AG10803 (cell line): ENCODE measurements at regions not wholly inside any gene's neighbourhood (a gene's known extent, or its start where the extent isn't known, plus 50 kb on each side); places are given as distances from the start of the nearest gene placed in this dataset.
"Not testable (repeated sequence)": the region's sequence is repeated elsewhere in the genome, so short reads cannot be mapped to it uniquely, and the experiment has no call there.

Experiments
- DNase-seq: peaks from one replicate; pipeline ENCODE4 v3.0.0; 2010; ENCODE audit warnings: low read depth
- H3K4me3 ChIP-seq: 2 replicates; pipeline ENCODE4 v1.5.1; 2011; ENCODE audit warnings: mild to moderate bottlenecking, low read length, control low read depth
- TF ChIP-seq, protein P1 (sequence below): conservative IDR thresholded peaks from 2 replicates; pipeline ENCODE4 v1.5.1; 2011; ENCODE audit warnings: mild to moderate bottlenecking, low read length, control low read depth, inconsistent platforms

DNA sequence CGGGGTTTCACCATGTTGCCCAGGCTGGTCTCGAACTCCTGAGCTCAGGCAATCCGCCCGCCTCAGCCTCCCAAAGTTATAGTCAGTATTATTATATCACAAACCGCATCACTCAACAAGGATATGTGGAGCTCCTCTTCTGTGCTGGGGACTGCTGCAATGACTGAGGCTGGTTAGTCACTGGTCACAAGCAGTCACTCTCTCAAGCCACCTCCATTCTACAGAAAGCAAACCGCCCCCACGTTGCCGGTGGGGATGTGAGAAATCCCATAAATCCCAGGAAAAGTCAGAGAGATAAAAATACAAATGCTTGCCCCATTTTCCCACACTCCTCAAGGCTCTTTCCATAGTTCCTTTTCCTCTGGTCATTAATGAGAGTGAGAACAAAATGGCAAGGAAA is 155.7 kb downstream of the ADSS2 start:
- DNase-seq: no peak
- TF ChIP-seq, protein P1, sequence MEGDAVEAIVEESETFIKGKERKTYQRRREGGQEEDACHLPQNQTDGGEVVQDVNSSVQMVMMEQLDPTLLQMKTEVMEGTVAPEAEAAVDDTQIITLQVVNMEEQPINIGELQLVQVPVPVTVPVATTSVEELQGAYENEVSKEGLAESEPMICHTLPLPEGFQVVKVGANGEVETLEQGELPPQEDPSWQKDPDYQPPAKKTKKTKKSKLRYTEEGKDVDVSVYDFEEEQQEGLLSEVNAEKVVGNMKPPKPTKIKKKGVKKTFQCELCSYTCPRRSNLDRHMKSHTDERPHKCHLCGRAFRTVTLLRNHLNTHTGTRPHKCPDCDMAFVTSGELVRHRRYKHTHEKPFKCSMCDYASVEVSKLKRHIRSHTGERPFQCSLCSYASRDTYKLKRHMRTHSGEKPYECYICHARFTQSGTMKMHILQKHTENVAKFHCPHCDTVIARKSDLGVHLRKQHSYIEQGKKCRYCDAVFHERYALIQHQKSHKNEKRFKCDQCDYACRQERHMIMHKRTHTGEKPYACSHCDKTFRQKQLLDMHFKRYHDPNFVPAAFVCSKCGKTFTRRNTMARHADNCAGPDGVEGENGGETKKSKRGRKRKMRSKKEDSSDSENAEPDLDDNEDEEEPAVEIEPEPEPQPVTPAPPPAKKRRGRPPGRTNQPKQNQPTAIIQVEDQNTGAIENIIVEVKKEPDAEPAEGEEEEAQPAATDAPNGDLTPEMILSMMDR: no peak
- no peak overlapping the region for H3K4me3 ChIP-seq

DNA sequence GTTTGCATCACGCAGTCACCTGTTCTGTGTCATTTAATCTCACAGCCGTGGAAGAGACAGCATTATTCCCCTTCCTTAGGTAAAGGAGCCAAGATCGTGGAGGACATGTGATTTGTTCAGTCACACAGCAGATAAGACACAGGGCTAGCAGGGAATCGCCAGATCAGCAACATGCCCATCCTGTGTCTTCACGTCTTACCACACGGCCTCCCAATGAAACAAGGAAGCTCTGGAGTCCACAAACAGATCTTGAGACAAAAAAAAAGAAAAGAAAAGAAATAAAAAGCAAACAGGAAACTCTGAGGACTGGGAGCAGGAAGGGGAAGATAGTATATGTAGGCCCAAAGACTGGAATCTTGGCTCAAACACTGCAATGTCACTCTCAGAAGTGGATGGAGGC is 155.3 kb downstream of the ADSS2 start:
- no peak for DNase-seq
- TF ChIP-seq, protein P1: no peak
- no peak overlapping the region for H3K4me3 ChIP-seq

DNA sequence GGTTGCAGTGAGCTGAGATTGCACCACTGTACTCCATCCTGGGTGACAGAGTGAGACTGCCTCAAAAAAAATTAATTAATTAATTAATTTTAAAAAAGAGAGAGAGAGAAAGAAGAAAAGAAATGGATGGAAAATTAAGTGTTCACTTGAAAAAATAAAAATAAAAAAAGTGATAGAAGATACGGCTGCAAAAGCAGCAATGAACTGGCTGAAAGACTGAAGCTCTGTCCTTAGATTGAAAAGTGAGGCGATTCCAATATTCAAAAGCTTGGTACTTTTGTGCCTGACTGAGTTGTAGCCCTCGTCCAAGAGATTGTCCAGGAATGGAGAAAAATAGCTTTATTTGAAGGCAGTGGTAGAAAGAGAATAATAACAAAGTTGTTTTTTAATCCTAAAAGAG is 154.6 kb downstream of the ADSS2 start:
- no peak for DNase-seq
- TF ChIP-seq, protein P1: no peak
- no peak overlapping the region for H3K4me3 ChIP-seq

GRCh38 chr1:244297616-244298015 is 154.1 kb downstream of the ADSS2 start:
- no peak for DNase-seq
- TF ChIP-seq, protein P1: no peak
- H3K4me3 ChIP-seq: no peak overlapping the region

- not testable (repeated sequence) for H3K4me3 ChIP-seq, DNase-seq
These were observed 151.7 kb downstream of the ADSS2 start for GRCh38 chr1:244300029-244300375.

GRCh38 chr1:244301595-244302130 is 150.0 kb downstream of the ADSS2 start:
- no peak for DNase-seq
- H3K4me3 ChIP-seq: no peak overlapping the region
- TF ChIP-seq, protein P1: no peak

DNA sequence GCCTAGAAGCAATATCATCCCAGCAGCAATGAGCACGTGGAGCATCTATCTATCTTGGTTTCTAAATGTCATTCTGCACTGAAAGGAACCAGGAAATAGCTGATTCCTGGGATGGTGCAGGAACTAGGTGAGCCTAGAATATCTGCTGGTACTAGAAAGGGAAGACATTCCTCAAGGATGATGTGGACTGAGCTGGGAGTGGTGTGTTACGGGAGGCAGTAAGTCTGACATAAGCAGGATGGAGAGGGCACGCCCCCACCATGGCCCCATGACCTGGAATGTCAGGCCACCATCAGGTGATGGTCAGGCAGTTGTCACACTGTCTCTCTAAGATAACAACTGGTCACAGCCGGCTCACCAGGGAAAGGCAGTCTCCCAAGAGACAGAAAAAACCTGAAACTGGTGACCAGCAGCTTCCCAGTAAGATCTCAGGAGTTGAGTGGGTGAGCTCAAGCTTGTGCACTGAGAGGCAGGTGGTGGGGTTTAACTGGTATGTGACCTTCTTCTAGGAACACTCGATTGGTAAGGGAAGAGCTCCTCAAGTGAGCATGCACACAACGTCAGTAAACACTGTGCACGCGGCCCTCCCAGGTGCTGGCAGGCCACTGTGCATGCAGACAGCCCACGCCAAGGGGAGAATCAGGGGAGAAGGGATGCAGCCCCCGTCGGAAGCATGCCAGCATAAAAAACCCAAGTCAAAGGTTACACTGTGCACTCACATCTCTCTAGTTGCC is 148.7 kb downstream of the ADSS2 start:
- TF ChIP-seq, protein P1: no peak
- peak; percentile 28 for DNase-seq
- H3K4me3 ChIP-seq: no peak overlapping the region
